ENCODE measurements at regions not wholly inside any gene's neighbourhood (a gene's known extent, or its start where the extent isn't known, plus 50 kb on each side); places are given as distances from the start of the nearest gene placed in this dataset.

GRCh38 chr10:8508882-8509281 is 454.4 kb downstream of the GATA3 start:
- DNase-seq: no peak
- TF ChIP-seq POLR2A (IDR thresholded peaks at IDR 0.05; ENCODE audit: low read length) (no peak), GATA1 (IDR thresholded peaks at IDR 0.05; ENCODE audit: low read depth, low read length) (no peak)

GRCh38 chr10:8510471-8510870 is 456.0 kb downstream of the GATA3 start:
- TF ChIP-seq POLR2A (IDR thresholded peaks at IDR 0.05; ENCODE audit: low read length) (no peak), GATA1 (IDR thresholded peaks at IDR 0.05; ENCODE audit: low read depth, low read length) (no peak)
- no peak for DNase-seq

- TF ChIP-seq POLR2A (IDR thresholded peaks at IDR 0.05; ENCODE audit: low read length): no peak
- DNase-seq: no peak
These were observed 456.5 kb downstream of the GATA3 start for GRCh38 chr10:8511026-8511425.

- DNase-seq: no peak
- TF ChIP-seq POLR2A (IDR thresholded peaks at IDR 0.05; ENCODE audit: low read length) (no peak), GATA1 (IDR thresholded peaks at IDR 0.05; ENCODE audit: low read depth, low read length) (no peak)
These were observed 459.0 kb downstream of the GATA3 start for GRCh38 chr10:8513155-8514147.

GRCh38 chr10:8520382-8520781 is 465.9 kb downstream of the GATA3 start:
- TF ChIP-seq GATA1 (IDR thresholded peaks at IDR 0.05; ENCODE audit: low read depth, low read length) (no peak), POLR2A (IDR thresholded peaks at IDR 0.05; ENCODE audit: low read length) (no peak)
- DNase-seq: no peak

GRCh38 chr10:8527773-8528172 is 473.3 kb downstream of the GATA3 start:
- TF ChIP-seq GATA1 (IDR thresholded peaks at IDR 0.05; ENCODE audit: low read depth, low read length) (no peak), POLR2A (IDR thresholded peaks at IDR 0.05; ENCODE audit: low read length) (no peak)
- DNase-seq: no peak

GRCh38 chr10:8531116-8531515 is 476.6 kb downstream of the GATA3 start:
- TF ChIP-seq GATA1 (IDR thresholded peaks at IDR 0.05; ENCODE audit: low read depth, low read length) (no peak), POLR2A (IDR thresholded peaks at IDR 0.05; ENCODE audit: low read length) (no peak)
- no peak for DNase-seq

- DNase-seq: no peak
These were observed 478.2 kb downstream of the GATA3 start for GRCh38 chr10:8532647-8533046.

GRCh38 chr10:8533462-8533861 is 479.0 kb downstream of the GATA3 start:
- no peak for DNase-seq
- TF ChIP-seq GATA1 (IDR thresholded peaks at IDR 0.05; ENCODE audit: low read depth, low read length): no peak
- no peak for TF ChIP-seq POLR2A (IDR thresholded peaks at IDR 0.05; ENCODE audit: low read length)

More at GRCh38 chr10:8532647-8533046, 478.2 kb downstream of the GATA3 start:
- no peak for TF ChIP-seq GATA1 (IDR thresholded peaks at IDR 0.05; ENCODE audit: low read depth, low read length)
- TF ChIP-seq POLR2A (IDR thresholded peaks at IDR 0.05; ENCODE audit: low read length): no peak

- no peak for DNase-seq
- TF ChIP-seq GATA1 (IDR thresholded peaks at IDR 0.05; ENCODE audit: low read depth, low read length) (no peak), POLR2A (IDR thresholded peaks at IDR 0.05; ENCODE audit: low read length) (no peak)
These were observed 479.6 kb downstream of the GATA3 start for GRCh38 chr10:8534096-8534495.

GRCh38 chr10:8534891-8535290 is 480.4 kb downstream of the GATA3 start:
- no peak for TF ChIP-seq POLR2A (IDR thresholded peaks at IDR 0.05; ENCODE audit: low read length)
- no peak for TF ChIP-seq GATA1 (IDR thresholded peaks at IDR 0.05; ENCODE audit: low read depth, low read length)
- DNase-seq: no peak

- no peak for TF ChIP-seq POLR2A (IDR thresholded peaks at IDR 0.05; ENCODE audit: low read length)
- TF ChIP-seq GATA1 (IDR thresholded peaks at IDR 0.05; ENCODE audit: low read depth, low read length): no peak
These were observed 484.6 kb downstream of the GATA3 start for GRCh38 chr10:8539056-8539455.

GRCh38 chr10:8543361-8544056 is 489.0 kb downstream of the GATA3 start:
- no peak for TF ChIP-seq POLR2A (IDR thresholded peaks at IDR 0.05; ENCODE audit: low read length)
- no peak for TF ChIP-seq GATA1 (IDR thresholded peaks at IDR 0.05; ENCODE audit: low read depth, low read length)
- DNase-seq: no peak

More at GRCh38 chr10:8539056-8539455, 484.6 kb downstream of the GATA3 start:
- DNase-seq: no peak

- no peak for TF ChIP-seq POLR2A (IDR thresholded peaks at IDR 0.05; ENCODE audit: low read length)
- no peak for TF ChIP-seq GATA1 (IDR thresholded peaks at IDR 0.05; ENCODE audit: low read depth, low read length)
- no peak for DNase-seq
These were observed 489.5 kb downstream of the GATA3 start for GRCh38 chr10:8544057-8544380.
